Esophagus muscularis mucosa (tissue), 4 donors: ENCODE measurements at regions not wholly inside any gene's neighbourhood (a gene's known extent, or its start where the extent isn't known, plus 50 kb on each side); places are given as distances from the start of the nearest gene placed in this dataset.

Source experiments
- EP300 ChIP-seq: sonication (generic); formaldehyde crosslinking; IDR thresholded peaks from one replicate; pipeline ENCODE4 v1.6.1; 2017; ENCODE audit warnings: antibody characterized with exemption
- POLR2A ChIP-seq: fragments of 450-650 bp; IDR thresholded peaks from one replicate; pipeline ENCODE4 v1.6.1; 2017; ENCODE audit warnings: antibody characterized with exemption, moderate library complexity, mild to moderate bottlenecking, low read depth
- POLR2AphosphoS5 ChIP-seq, 2 donors: sonication (generic); formaldehyde crosslinking; IDR thresholded peaks; one replicate each; pipeline ENCODE4 v1.6.1; 2017; ENCODE audit warnings: antibody characterized with exemption in 2 of 2
- TF ChIP-seq, protein P1 (sequence below), 3 experiments: fragments of 200-600 bp in 2 of 3; fragments of 450-650 bp in 1 of 3; sonication (generic) in 2 of 3; IDR thresholded peaks; one replicate each; pipeline ENCODE4 v1.5.1; 2017 to 2019; ENCODE audit warnings: antibody characterized with exemption in 3 of 3, mild to moderate bottlenecking in 2 of 3, moderate library complexity in 1 of 3

DNA sequence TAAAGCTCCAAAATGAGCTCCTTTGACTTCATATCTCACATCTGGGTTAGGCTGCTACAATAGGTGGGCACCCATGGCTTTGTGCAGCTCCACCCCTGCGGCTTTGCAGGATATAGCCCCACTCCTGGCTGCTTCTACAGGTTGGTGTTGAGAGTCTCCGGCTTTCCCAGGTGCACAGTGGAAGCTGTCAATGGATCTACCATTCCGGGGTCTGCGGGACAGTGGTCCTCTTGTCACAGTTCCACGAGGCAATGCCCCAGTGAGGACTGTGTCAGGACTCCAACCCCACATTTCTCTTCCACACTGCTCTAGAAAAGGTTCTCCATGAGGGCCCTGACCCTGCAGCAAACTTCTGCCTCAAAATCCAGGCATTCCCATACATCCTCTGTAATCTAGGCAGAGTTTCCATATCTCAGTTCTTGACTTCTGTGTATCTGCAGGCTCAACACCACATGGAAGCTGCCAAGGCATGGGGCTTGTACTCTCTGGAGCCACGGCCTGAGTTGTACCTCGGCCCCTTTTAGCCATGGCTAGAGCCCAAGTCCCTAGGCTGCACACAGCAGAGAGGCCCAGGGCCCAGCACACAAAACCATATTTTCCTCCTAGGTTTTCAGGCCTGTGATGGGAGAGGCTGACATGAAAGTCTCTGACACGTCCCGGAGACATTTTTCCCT, 342.8 kb downstream of the FAM47B start:
- TF ChIP-seq, protein P1, sequence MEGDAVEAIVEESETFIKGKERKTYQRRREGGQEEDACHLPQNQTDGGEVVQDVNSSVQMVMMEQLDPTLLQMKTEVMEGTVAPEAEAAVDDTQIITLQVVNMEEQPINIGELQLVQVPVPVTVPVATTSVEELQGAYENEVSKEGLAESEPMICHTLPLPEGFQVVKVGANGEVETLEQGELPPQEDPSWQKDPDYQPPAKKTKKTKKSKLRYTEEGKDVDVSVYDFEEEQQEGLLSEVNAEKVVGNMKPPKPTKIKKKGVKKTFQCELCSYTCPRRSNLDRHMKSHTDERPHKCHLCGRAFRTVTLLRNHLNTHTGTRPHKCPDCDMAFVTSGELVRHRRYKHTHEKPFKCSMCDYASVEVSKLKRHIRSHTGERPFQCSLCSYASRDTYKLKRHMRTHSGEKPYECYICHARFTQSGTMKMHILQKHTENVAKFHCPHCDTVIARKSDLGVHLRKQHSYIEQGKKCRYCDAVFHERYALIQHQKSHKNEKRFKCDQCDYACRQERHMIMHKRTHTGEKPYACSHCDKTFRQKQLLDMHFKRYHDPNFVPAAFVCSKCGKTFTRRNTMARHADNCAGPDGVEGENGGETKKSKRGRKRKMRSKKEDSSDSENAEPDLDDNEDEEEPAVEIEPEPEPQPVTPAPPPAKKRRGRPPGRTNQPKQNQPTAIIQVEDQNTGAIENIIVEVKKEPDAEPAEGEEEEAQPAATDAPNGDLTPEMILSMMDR (IDR thresholded peaks at IDR 0.05), result no peak
- no peak for TF ChIP-seq POLR2AphosphoS5 (IDR thresholded peaks at IDR 0.05)
- no peak for TF ChIP-seq POLR2A
- TF ChIP-seq EP300, result no peak
